Osteoblast (primary cell): ENCODE measurements at regions not wholly inside any gene's neighbourhood (a gene's known extent, or its start where the extent isn't known, plus 50 kb on each side); places are given as distances from the start of the nearest gene placed in this dataset.

Source experiments
- DNase-seq: peaks from one replicate; pipeline ENCODE4 v3.0.0; 2011; ENCODE audit warnings: low spot score, mixed read lengths; ENCODE audit not compliant: insufficient read length; ENCODE audit errors: missing footprints
- H2AFZ ChIP-seq: 2 replicates; pipeline ENCODE4 v1.6.0; 2011; ENCODE audit warnings: mild to moderate bottlenecking, low read length
- H3K27ac ChIP-seq: 2 replicates; pipeline ENCODE4 v1.5.1; 2011; ENCODE audit warnings: mild to moderate bottlenecking, low read depth, low read length, moderate library complexity
- H3K27me3 ChIP-seq: 2 replicates; pipeline ENCODE4 v1.6.0; 2012; ENCODE audit warnings: mild to moderate bottlenecking, control low read depth, inconsistent platforms, low read length, moderate library complexity; ENCODE audit not compliant: insufficient read depth
- H3K36me3 ChIP-seq: 2 replicates; pipeline ENCODE4 v1.5.1; 2011; ENCODE audit warnings: mild to moderate bottlenecking, low read length, control low read depth, moderate library complexity; ENCODE audit not compliant: insufficient read depth
- H3K4me1 ChIP-seq: 2 replicates; pipeline ENCODE4 v1.5.1; 2011; ENCODE audit warnings: mild to moderate bottlenecking, low read length, control low read depth, moderate library complexity; ENCODE audit not compliant: insufficient read depth
- H3K4me2 ChIP-seq: 2 replicates; pipeline ENCODE4 v1.6.0; 2011; ENCODE audit warnings: mild to moderate bottlenecking, low read length; ENCODE audit not compliant: insufficient read depth
- H3K4me3 ChIP-seq: fragments of 200-600 bp; sonication (generic); 3 replicates; pipeline ENCODE4 v1.5.1; 2012; ENCODE audit warnings: mild to moderate bottlenecking, low read length, inconsistent platforms; ENCODE audit not compliant: insufficient read depth
- H3K79me2 ChIP-seq: 2 replicates; pipeline ENCODE4 v1.6.0; 2012; ENCODE audit warnings: mild to moderate bottlenecking, low read length, control low read depth, inconsistent platforms; ENCODE audit not compliant: insufficient read depth
- H3K9me3 ChIP-seq: 2 replicates; pipeline ENCODE4 v1.5.1; 2011; ENCODE audit warnings: low read depth, low read length, control low read depth
- H4K20me1 ChIP-seq: 2 replicates; pipeline ENCODE4 v1.6.0; 2012; ENCODE audit warnings: mild to moderate bottlenecking, low read length, control low read depth; ENCODE audit not compliant: insufficient read depth
- CTCF ChIP-seq: IDR thresholded peaks from 2 replicates; pipeline ENCODE4 v1.5.1; 2011; ENCODE audit warnings: mild to moderate bottlenecking, low read depth, low read length, moderate library complexity; ENCODE audit errors: extremely low read depth

DNA sequence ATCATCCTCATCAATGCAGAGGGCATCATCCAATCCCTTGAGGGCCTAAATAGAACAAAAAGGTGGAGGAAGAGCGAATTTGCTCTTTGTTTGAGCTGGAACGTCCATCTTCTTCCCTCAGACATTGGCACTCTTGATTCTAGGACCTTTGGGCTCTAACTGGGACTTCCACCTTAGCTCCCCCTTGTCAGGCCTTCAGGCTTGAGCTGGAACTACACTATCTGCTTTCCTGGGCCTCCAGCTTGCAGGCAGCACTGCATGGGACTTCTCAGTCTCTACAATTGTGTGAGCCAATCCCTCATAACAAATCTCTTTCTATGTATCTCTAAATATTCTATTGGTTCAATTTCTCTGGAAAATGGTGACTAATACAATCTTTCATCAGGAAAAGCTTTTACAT lies 155.4 kb downstream of the MCHR2 start:
- DNase-seq = no peak
- Histone ChIP-seq H3K79me2 (no peaks in the 10 kb centered on the region), H2AFZ (no peak overlapping the region), H3K36me3 (no peaks in the 10 kb centered on the region), H3K9me3 (no peaks in the 10 kb centered on the region), H3K4me3 (no peak overlapping the region), H3K4me2 (no peak overlapping the region), H3K4me1 (no peaks in the 10 kb centered on the region), H3K27ac (no peak overlapping the region), H3K27me3 (no peaks in the 10 kb centered on the region), H4K20me1 (no peaks in the 10 kb centered on the region)
- no peak for TF ChIP-seq CTCF

DNA sequence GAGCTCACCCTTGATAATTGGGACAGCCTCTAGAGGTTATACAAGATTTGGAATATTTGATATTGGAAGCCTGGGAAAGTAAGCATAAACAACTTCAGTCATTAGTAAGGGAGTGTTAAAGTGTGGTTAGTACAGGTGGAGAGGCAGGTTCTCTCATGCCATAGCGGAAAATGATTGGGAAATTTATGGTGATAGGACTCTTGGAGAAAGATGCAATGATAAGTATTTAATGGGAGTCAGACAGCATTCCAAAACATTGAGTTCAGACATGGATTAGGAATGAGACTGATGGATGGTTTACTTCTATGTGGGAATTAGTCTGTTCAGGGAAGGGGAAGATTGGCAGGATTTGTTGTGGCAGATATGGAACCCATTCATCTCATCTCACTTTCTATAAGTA lies 152.7 kb downstream of the MCHR2 start:
- no peaks in the 10 kb centered on the region for H4K20me1 ChIP-seq
- no peaks in the 10 kb centered on the region for H3K4me1 ChIP-seq
- no peak overlapping the region for H2AFZ ChIP-seq
- no peaks in the 10 kb centered on the region for H3K9me3 ChIP-seq
- H3K4me3 ChIP-seq = no peak overlapping the region
- no peaks in the 10 kb centered on the region for H3K36me3 ChIP-seq
- no peak overlapping the region for H3K4me2 ChIP-seq
- no peak overlapping the region for H3K27ac ChIP-seq
- H3K27me3 ChIP-seq = no peaks in the 10 kb centered on the region
- no peak for DNase-seq
- TF ChIP-seq CTCF = no peak
- no peaks in the 10 kb centered on the region for H3K79me2 ChIP-seq

GRCh38 chr6:99846006-99846405 lies 148.0 kb downstream of the MCHR2 start:
- Histone ChIP-seq H2AFZ (no peak overlapping the region), H3K9me3 (no peaks in the 10 kb centered on the region), H4K20me1 (no peaks in the 10 kb centered on the region), H3K27me3 (no peaks in the 10 kb centered on the region), H3K4me2 (no peak overlapping the region), H3K4me3 (no peak overlapping the region), H3K79me2 (no peaks in the 10 kb centered on the region), H3K4me1 (no peaks in the 10 kb centered on the region), H3K36me3 (no peaks in the 10 kb centered on the region), H3K27ac (no peak overlapping the region)
- DNase-seq = no peak
- TF ChIP-seq CTCF = no peak

- Histone ChIP-seq H4K20me1 (no peaks in the 10 kb centered on the region), H3K36me3 (no peaks in the 10 kb centered on the region), H3K27me3 (no peaks in the 10 kb centered on the region), H3K4me2 (no peak overlapping the region), H3K9me3 (no peaks in the 10 kb centered on the region), H3K4me3 (no peak overlapping the region), H3K4me1 (no peaks in the 10 kb centered on the region), H3K79me2 (no peaks in the 10 kb centered on the region), H3K27ac (no peak overlapping the region), H2AFZ (no peak overlapping the region)
- no peak for TF ChIP-seq CTCF
- peak; percentile 29 for DNase-seq
Measured at GRCh38 chr6:99850841-99851240, 143.2 kb downstream of the MCHR2 start.
